ENCODE measurements at regions not wholly inside any gene's neighbourhood (a gene's known extent, or its start where the extent isn't known, plus 50 kb on each side); places are given as distances from the start of the nearest gene placed in this dataset.

- no peaks in the 10 kb centered on the region for H3K36me3 ChIP-seq (ENCODE audit: control insufficient read depth, insufficient read depth, low read length)
- DNase-seq (ENCODE audit: low read depth): no peak
- TF ChIP-seq CTCF (IDR thresholded peaks at IDR 0.05; ENCODE audit: insufficient read depth, low read length, poor library complexity, severe bottlenecking): no peak
- no peak overlapping the region for H3K4me3 ChIP-seq (ENCODE audit: low read depth, low read length)
- peaks cover 2% of the 10 kb centered on the region for H3K27me3 ChIP-seq (ENCODE audit: control insufficient read depth, insufficient read depth, low read length)
Measured at GRCh38 chr15:62316413-62317060, 151.5 kb upstream of the C2CD4B start.

DNA sequence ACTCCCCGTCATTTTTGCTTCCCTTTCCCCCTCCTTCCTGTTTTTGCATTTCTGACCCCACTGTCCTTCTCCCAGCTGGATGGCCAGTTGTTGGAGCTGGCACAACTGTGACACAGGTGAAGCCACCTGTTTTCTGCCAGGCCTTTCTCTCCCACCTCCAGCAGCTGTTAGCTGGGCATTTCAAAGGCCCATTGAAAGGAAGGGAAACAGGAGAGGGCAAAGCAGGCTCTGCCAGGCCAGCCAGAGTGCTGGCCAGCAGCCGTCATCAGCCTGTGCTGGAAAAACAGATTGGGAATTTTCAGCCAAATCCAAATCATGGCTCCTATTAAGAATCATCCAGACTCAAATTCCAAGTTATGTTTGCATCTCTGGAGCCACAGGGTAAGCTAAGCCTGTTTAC is 155.2 kb upstream of the C2CD4B start:
- Histone ChIP-seq H3K4me3 (ENCODE audit: low read depth, low read length) (no peak overlapping the region), H3K27me3 (ENCODE audit: control insufficient read depth, insufficient read depth, low read length) (peaks cover 2% of the 10 kb centered on the region), H3K36me3 (ENCODE audit: control insufficient read depth, insufficient read depth, low read length) (no peaks in the 10 kb centered on the region)
- no peak for DNase-seq (ENCODE audit: low read depth)
- TF ChIP-seq CTCF (IDR thresholded peaks at IDR 0.05; ENCODE audit: insufficient read depth, low read length, poor library complexity, severe bottlenecking): no peak

DNA sequence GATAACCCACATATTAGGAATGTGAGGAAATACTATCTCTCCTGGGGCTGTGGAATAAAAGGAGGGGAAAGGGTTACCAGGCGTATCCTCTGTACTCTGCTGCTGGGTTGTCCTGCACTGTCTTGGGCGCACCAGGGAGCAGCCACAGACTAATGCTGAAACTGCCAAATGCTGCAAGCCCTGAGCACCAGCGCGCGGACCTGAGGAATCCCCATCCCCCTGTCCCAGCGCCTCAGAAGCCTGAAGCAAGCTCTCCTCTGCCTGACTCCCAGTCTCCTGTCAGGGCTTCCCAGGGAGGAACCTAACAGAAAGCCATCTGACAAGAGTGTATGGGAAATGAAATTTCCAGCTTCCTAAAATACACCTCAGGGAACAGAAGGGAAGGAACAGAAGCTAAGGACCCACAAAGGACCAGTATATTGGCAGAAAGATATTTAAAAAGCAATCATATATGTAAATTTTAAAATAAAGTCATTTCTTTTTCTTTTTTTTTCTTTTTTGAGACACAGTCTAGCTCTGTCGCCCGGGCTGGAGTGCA is 158.3 kb upstream of the C2CD4B start:
- no peak overlapping the region for H3K4me3 ChIP-seq (ENCODE audit: low read depth, low read length)
- no peak for DNase-seq (ENCODE audit: low read depth)
- TF ChIP-seq CTCF (IDR thresholded peaks at IDR 0.05; ENCODE audit: insufficient read depth, low read length, poor library complexity, severe bottlenecking): no peak
- H3K27me3 ChIP-seq (ENCODE audit: control insufficient read depth, insufficient read depth, low read length): no peaks in the 10 kb centered on the region
- H3K36me3 ChIP-seq (ENCODE audit: control insufficient read depth, insufficient read depth, low read length): no peaks in the 10 kb centered on the region

DNA sequence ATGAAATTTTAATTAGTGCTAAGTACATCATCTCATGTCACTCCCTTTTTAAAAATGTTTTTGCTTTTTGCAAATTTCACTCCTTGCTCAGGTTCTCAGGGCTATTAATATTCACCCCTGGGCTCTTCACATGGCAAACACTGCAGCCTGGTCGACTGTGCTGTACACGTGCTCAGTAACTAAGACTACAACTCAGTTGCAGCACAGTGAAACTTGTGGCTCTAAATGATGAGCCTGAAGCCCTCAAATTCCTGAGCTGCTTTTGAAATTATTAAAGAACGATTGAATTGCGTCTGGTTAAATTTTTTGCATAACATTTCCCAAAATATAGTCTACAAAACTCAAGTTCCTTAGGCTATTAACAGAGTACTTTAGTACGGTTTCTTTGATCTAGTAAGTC is 159.3 kb upstream of the C2CD4B start:
- no peak overlapping the region for H3K4me3 ChIP-seq (ENCODE audit: low read depth, low read length)
- H3K27me3 ChIP-seq (ENCODE audit: control insufficient read depth, insufficient read depth, low read length): no peaks in the 10 kb centered on the region
- no peak for DNase-seq (ENCODE audit: low read depth)
- no peaks in the 10 kb centered on the region for H3K36me3 ChIP-seq (ENCODE audit: control insufficient read depth, insufficient read depth, low read length)
- no peak for TF ChIP-seq CTCF (IDR thresholded peaks at IDR 0.05; ENCODE audit: insufficient read depth, low read length, poor library complexity, severe bottlenecking)

DNA sequence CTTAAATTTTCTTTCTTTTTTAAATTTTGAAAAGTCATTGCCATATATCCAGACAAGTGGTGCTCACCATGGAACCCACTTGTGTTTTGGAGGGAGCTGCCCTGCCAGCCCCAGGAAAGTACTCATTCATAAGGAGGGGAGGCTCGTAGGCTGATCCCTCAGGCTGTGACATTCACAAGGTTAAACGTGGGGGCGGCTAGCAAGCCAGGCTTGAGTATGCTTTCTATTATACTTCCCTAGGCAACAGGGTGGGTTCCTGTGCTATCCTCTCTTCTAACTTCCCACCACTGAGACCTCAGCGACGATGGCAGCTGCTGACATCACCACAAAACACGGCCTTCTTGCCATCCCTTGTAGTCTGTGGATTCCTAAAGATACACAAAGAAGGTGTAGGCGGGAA is 160.5 kb upstream of the C2CD4B start:
- no peak for TF ChIP-seq CTCF (IDR thresholded peaks at IDR 0.05; ENCODE audit: insufficient read depth, low read length, poor library complexity, severe bottlenecking)
- no peak overlapping the region for H3K4me3 ChIP-seq (ENCODE audit: low read depth, low read length)
- no peak for DNase-seq (ENCODE audit: low read depth)
- H3K36me3 ChIP-seq (ENCODE audit: control insufficient read depth, insufficient read depth, low read length): no peaks in the 10 kb centered on the region
- no peaks in the 10 kb centered on the region for H3K27me3 ChIP-seq (ENCODE audit: control insufficient read depth, insufficient read depth, low read length)

- Histone ChIP-seq H3K27me3 (ENCODE audit: control insufficient read depth, insufficient read depth, low read length) (no peaks in the 10 kb centered on the region), H3K36me3 (ENCODE audit: control insufficient read depth, insufficient read depth, low read length) (no peaks in the 10 kb centered on the region), H3K4me3 (ENCODE audit: low read depth, low read length) (no peak overlapping the region)
- no peak for DNase-seq (ENCODE audit: low read depth)
- no peak for TF ChIP-seq CTCF (IDR thresholded peaks at IDR 0.05; ENCODE audit: insufficient read depth, low read length, poor library complexity, severe bottlenecking)
Measured at GRCh38 chr15:62326460-62327011, 161.5 kb upstream of the C2CD4B start.

All from kidney epithelial cell (primary cell).